Astrocyte (in vitro differentiated cells and primary cell): ENCODE measurements at regions not wholly inside any gene's neighbourhood (a gene's known extent, or its start where the extent isn't known, plus 50 kb on each side); places are given as distances from the start of the nearest gene placed in this dataset.

Experiments
- DNase-seq: peaks from one replicate; pipeline ENCODE4 v3.0.0-alpha.2; 2010; ENCODE audit warnings: low read depth
- FAIRE-seq: peaks from 2 replicates; lab custom pipeline; 2011; peaks lifted over from hg19 to GRCh38; lab: Jason Lieb, UNC
- H2AFZ ChIP-seq: 2 replicates; pipeline ENCODE4 v1.6.0; 2012; ENCODE audit warnings: low read depth, low read length, inconsistent platforms
- H3K27ac ChIP-seq: 2 replicates; pipeline ENCODE4 v1.5.1; 2011; ENCODE audit warnings: low read depth, low read length, inconsistent platforms
- H3K27me3 ChIP-seq: 2 replicates; pipeline ENCODE4 v1.6.0; 2011; ENCODE audit warnings: low read length, inconsistent platforms; ENCODE audit not compliant: insufficient read depth
- H3K36me3 ChIP-seq: 2 replicates; pipeline ENCODE4 v1.5.1; 2011; ENCODE audit warnings: low read length, inconsistent platforms; ENCODE audit not compliant: insufficient read depth
- H3K4me1 ChIP-seq: 2 replicates; pipeline ENCODE4 v1.5.1; 2011; ENCODE audit warnings: low read length, inconsistent platforms; ENCODE audit not compliant: insufficient read depth
- H3K4me2 ChIP-seq: 2 replicates; pipeline ENCODE4 v1.6.0; 2012; ENCODE audit warnings: low read length, inconsistent platforms
- H3K4me3 ChIP-seq: 2 replicates; pipeline ENCODE4 v1.5.1; 2011; ENCODE audit warnings: low read depth, mild to moderate bottlenecking, low read length, inconsistent platforms; ENCODE audit not compliant: insufficient read depth
- H3K79me2 ChIP-seq: 2 replicates; pipeline ENCODE4 v1.6.0; 2012; ENCODE audit warnings: mild to moderate bottlenecking, low read length, inconsistent platforms; ENCODE audit not compliant: insufficient read depth
- H3K9ac ChIP-seq: 2 replicates; pipeline ENCODE4 v1.6.0; 2012; ENCODE audit warnings: mild to moderate bottlenecking, low read length, inconsistent platforms
- H3K9me3 ChIP-seq: 2 replicates; pipeline ENCODE4 v1.5.1; 2012; ENCODE audit warnings: low read depth, mild to moderate bottlenecking, low read length, inconsistent platforms; ENCODE audit not compliant: insufficient read depth
- H4K20me1 ChIP-seq: 2 replicates; pipeline ENCODE4 v1.6.0; 2012; ENCODE audit warnings: low read length, inconsistent platforms; ENCODE audit not compliant: insufficient read depth
- H3K27ac Mint-ChIP-seq: one replicate; pipeline ENCODE4 v1.8.0; 2021; ENCODE audit warnings: mild to moderate bottlenecking, mixed read lengths; ENCODE audit not compliant: unreplicated experiment
- H3K27me3 Mint-ChIP-seq: one replicate; pipeline ENCODE4 v1.8.0; 2021; ENCODE audit warnings: low read depth, mixed read lengths; ENCODE audit not compliant: unreplicated experiment
- H3K36me3 Mint-ChIP-seq: one replicate; pipeline ENCODE4 v1.8.0; 2021; ENCODE audit warnings: low read depth, mixed read lengths; ENCODE audit not compliant: unreplicated experiment
- H3K4me1 Mint-ChIP-seq: one replicate; pipeline ENCODE4 v1.8.0; 2021; ENCODE audit warnings: low read depth, mixed read lengths; ENCODE audit not compliant: unreplicated experiment
- H3K4me3 Mint-ChIP-seq: one replicate; pipeline ENCODE4 v1.8.0; 2021; ENCODE audit warnings: mild to moderate bottlenecking, moderate library complexity, mixed read lengths; ENCODE audit not compliant: unreplicated experiment
- H3K9me3 Mint-ChIP-seq: one replicate; pipeline ENCODE4 v1.8.0; 2021; ENCODE audit warnings: mild to moderate bottlenecking, mixed read lengths; ENCODE audit not compliant: unreplicated experiment
- CTCF ChIP-seq: IDR thresholded peaks from 2 replicates; pipeline ENCODE4 v1.5.1; 2011; ENCODE audit warnings: low read depth, mild to moderate bottlenecking, inconsistent platforms, low read length, moderate library complexity; ENCODE audit not compliant: insufficient read depth
- EZH2 ChIP-seq: IDR thresholded peaks from 2 replicates; pipeline ENCODE4 v1.6.1; 2012; ENCODE audit warnings: mild to moderate bottlenecking, low read length, inconsistent platforms; ENCODE audit not compliant: insufficient read depth

DNA sequence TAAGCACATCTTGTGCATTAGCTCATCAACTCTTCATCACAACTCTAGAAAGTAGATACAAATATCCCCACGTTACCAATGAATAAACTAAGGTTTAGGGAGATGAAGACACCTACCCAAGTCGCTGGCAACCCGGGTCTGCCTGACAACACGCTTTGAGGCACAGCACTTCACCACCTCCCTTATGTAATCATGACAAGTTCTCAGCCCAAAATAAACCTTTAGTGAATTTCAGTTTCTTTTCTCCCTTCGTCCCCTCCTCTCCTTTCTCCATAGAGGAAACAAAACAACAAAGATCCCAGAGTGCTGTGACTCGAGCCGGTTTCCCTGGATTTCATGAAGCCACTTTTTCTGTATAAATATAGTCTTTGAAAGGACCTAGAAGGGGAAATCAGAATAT, 105.4 kb downstream of the MAFB start:
- Mint-ChIP-seq H3K4me1 (no peaks in the 10 kb centered on the region), H3K27ac (no peak overlapping the region), H3K27me3 (peaks cover 40% of the 10 kb centered on the region), H3K9me3 (peaks cover 6% of the 10 kb centered on the region), H3K4me3 (no peak overlapping the region), H3K36me3 (no peaks in the 10 kb centered on the region)
- DNase-seq (no peak), FAIRE-seq (no peak)
- H4K20me1 ChIP-seq = no peaks in the 10 kb centered on the region
- peaks cover 5% of the 10 kb centered on the region for H3K27me3 ChIP-seq
- no peak overlapping the region for H3K4me2 ChIP-seq
- H3K4me3 ChIP-seq = no peak overlapping the region
- H3K27ac ChIP-seq = no peak overlapping the region
- no peak for TF ChIP-seq CTCF
- TF ChIP-seq EZH2 = no peak
- H3K9me3 ChIP-seq = no peaks in the 10 kb centered on the region
- H3K79me2 ChIP-seq = no peaks in the 10 kb centered on the region
- H3K4me1 ChIP-seq = no peaks in the 10 kb centered on the region
- no peak overlapping the region for H3K9ac ChIP-seq
- H3K36me3 ChIP-seq = no peaks in the 10 kb centered on the region
- no peak overlapping the region for H2AFZ ChIP-seq

DNA sequence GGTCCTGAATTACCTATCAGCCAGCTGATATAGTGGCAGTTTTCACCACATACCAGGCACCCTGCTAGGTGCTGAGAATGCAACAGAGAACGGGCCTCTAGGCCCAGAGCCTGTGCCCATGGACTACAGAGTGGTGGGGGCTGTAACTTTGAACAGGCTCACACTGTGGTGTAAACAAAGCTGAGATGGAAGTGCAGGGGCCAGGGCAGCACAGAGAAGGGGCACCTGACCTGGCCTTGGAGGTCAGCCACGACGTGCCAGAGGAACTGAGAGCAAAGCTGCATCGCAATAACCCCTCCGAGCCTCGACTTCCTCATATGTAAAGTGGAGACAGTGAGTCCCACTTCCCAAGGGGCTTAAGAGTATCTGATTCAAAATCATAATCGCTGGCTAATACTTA, 105.8 kb downstream of the MAFB start:
- H3K4me2 ChIP-seq = no peak overlapping the region
- FAIRE-seq (no peak), DNase-seq (no peak)
- Mint-ChIP-seq H3K36me3 (no peaks in the 10 kb centered on the region), H3K9me3 (peaks cover 6% of the 10 kb centered on the region), H3K4me3 (no peak overlapping the region), H3K4me1 (no peaks in the 10 kb centered on the region), H3K27me3 (peaks cover 41% of the 10 kb centered on the region), H3K27ac (no peak overlapping the region)
- H3K9me3 ChIP-seq = no peaks in the 10 kb centered on the region
- H3K9ac ChIP-seq = no peak overlapping the region
- H3K79me2 ChIP-seq = no peaks in the 10 kb centered on the region
- H4K20me1 ChIP-seq = no peaks in the 10 kb centered on the region
- TF ChIP-seq CTCF (no peak), EZH2 (no peak)
- no peaks in the 10 kb centered on the region for H3K4me1 ChIP-seq
- no peak overlapping the region for H3K27ac ChIP-seq
- H3K36me3 ChIP-seq = no peaks in the 10 kb centered on the region
- H3K4me3 ChIP-seq = no peak overlapping the region
- H2AFZ ChIP-seq = no peak overlapping the region
- peaks cover 5% of the 10 kb centered on the region for H3K27me3 ChIP-seq

GRCh38 chr20:40582531-40582930, 106.5 kb downstream of the MAFB start:
- H3K36me3 ChIP-seq = no peaks in the 10 kb centered on the region
- H3K9me3 ChIP-seq = no peaks in the 10 kb centered on the region
- FAIRE-seq (no peak), DNase-seq (no peak)
- no peaks in the 10 kb centered on the region for H3K79me2 ChIP-seq
- H3K9ac ChIP-seq = no peak overlapping the region
- peaks cover 46% of the 10 kb centered on the region for H3K27me3 Mint-ChIP-seq
- no peak overlapping the region for H3K4me2 ChIP-seq
- H3K9me3 Mint-ChIP-seq = peaks cover 6% of the 10 kb centered on the region
- no peak overlapping the region for H2AFZ ChIP-seq
- no peak overlapping the region for H3K4me3 ChIP-seq
- TF ChIP-seq EZH2 = no peak
- TF ChIP-seq CTCF = no peak
- H3K27ac ChIP-seq = no peak overlapping the region
- no peaks in the 10 kb centered on the region for H3K4me1 ChIP-seq
- no peaks in the 10 kb centered on the region for H3K36me3 Mint-ChIP-seq
- H4K20me1 ChIP-seq = no peaks in the 10 kb centered on the region
- H3K4me1 Mint-ChIP-seq = no peaks in the 10 kb centered on the region
- H3K27me3 ChIP-seq = peaks cover 5% of the 10 kb centered on the region
- H3K27ac Mint-ChIP-seq = no peak overlapping the region
- no peak overlapping the region for H3K4me3 Mint-ChIP-seq
